GM12891 (cell line): ENCODE measurements at regions not wholly inside any gene's neighbourhood (a gene's known extent, or its start where the extent isn't known, plus 50 kb on each side); places are given as distances from the start of the nearest gene placed in this dataset.

Source experiments
- PAX5 ChIP-seq: IDR thresholded peaks from 2 replicates; pipeline ENCODE4 v1.6.1; 2011; ENCODE audit warnings: low read length, moderate library complexity, mild to moderate bottlenecking; ENCODE audit not compliant: insufficient read depth, severe bottlenecking
- POLR2A ChIP-seq: IDR thresholded peaks from 2 replicates; pipeline ENCODE4 v1.6.1; 2011; ENCODE audit warnings: low read depth, low read length, control low read depth
- POLR2AphosphoS5 ChIP-seq: IDR thresholded peaks from 2 replicates; pipeline ENCODE4 v1.6.1; 2011; ENCODE audit warnings: low read depth, low read length, control low read depth
- POU2F2 ChIP-seq: IDR thresholded peaks from 2 replicates; pipeline ENCODE4 v1.6.1; 2011; ENCODE audit warnings: low read depth, mild to moderate bottlenecking, control low read depth, low read length, moderate library complexity
- SPI1 ChIP-seq: IDR thresholded peaks from 2 replicates; pipeline ENCODE4 v1.6.1; 2011; ENCODE audit warnings: low read depth, low read length, control low read depth
- TAF1 ChIP-seq: IDR thresholded peaks from 2 replicates; pipeline ENCODE4 v1.6.1; 2011; ENCODE audit warnings: low read depth, low read length, control low read depth

- no peak for TF ChIP-seq PAX5
- no peak for TF ChIP-seq POLR2A
- TF ChIP-seq POLR2AphosphoS5, result no peak
- no peak for TF ChIP-seq SPI1
- TF ChIP-seq TAF1, result no peak
- no peak for TF ChIP-seq POU2F2
Observed at GRCh38 chr13:112241288-112241687, 134.9 kb upstream of the SPACA7 start.
